Loucy (cell line): ENCODE measurements at regions not wholly inside any gene's neighbourhood (a gene's known extent, or its start where the extent isn't known, plus 50 kb on each side); places are given as distances from the start of the nearest gene placed in this dataset.

ENCODE experiments used
- CTCF ChIP-seq: fragments of 200-600 bp; sonication (generic); conservative IDR thresholded peaks from 2 replicates; pipeline ENCODE4 v1.5.1; 2014; ENCODE audit warnings: mild to moderate bottlenecking, antibody characterized with exemption, low read length
- EZH2phosphoT487 ChIP-seq: fragments of 200-600 bp; IDR thresholded peaks from 2 replicates; pipeline ENCODE4 v1.6.1; 2018; ENCODE audit warnings: antibody characterized with exemption, mild to moderate bottlenecking, moderate library complexity, borderline replicate concordance

- TF ChIP-seq CTCF = no peak
- TF ChIP-seq EZH2phosphoT487 = no peak
Measured at GRCh38 chr4:177692907-177693306, 250.7 kb upstream of the AGA start.
